GM19328 (cell line): ENCODE measurements at regions not wholly inside any gene's neighbourhood (a gene's known extent, or its start where the extent isn't known, plus 50 kb on each side); places are given as distances from the start of the nearest gene placed in this dataset.

Experiments
- ATAC-seq: cut with Tn5 transposase; IDR thresholded peaks from one replicate; pipeline ENCODE4 v1.9.1; 2021; ENCODE audit warnings: mild to moderate bottlenecking, moderate library complexity; ENCODE audit not compliant: unreplicated experiment

- ATAC-seq, result no peak
These were observed 122.5 kb downstream of the TMEM174 start for GRCh38 chr5:73295447-73295846.

- no peak for ATAC-seq
These were observed 119.9 kb downstream of the TMEM174 start for GRCh38 chr5:73292816-73293459.

GRCh38 chr5:73291873-73292272 is 118.9 kb downstream of the TMEM174 start:
- no peak for ATAC-seq

DNA sequence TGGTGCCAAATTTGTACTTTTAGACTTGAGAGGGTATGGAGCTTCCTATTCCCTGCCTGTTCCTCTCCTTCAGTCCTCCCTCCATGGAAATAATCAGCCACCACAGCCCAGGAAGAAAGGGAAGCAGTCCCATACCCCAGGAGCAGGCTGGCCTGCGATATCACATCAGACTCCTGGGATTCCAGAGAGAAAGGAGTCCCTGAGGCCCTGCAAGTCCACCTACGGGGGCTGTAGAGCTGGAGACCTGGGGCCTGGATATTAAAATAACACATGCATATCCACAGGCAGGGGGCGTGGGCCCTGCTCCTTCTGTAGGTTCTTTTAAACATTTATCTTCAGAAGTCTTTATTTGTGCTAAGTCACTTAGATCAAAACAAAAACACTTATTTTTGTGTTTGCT is 117.2 kb downstream of the TMEM174 start:
- no peak for ATAC-seq

GRCh38 chr5:73288803-73289720 is 116.1 kb downstream of the TMEM174 start:
- ATAC-seq, result no peak

- no peak for ATAC-seq
These were observed 113.9 kb downstream of the TMEM174 start for GRCh38 chr5:73286896-73287295.

DNA sequence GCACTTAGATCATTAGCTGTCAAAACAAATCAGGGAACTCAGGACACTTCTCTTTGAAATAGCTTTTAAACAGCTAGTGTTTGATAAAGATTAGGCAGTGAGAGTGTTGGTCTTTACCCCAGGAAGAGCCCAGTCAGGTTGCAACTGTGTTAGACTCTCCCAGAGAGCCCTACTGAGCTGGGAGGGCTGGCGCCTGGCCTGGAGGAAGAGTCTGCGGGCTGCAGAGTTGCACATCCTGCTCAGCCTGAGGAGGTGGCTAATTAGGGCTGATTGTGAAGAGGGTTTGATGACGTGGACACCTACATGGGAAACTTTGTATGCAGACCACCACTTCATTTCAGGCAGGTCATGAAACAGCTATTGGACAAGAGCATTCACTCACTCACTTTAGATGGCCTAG is 112.0 kb downstream of the TMEM174 start:
- ATAC-seq, result no peak

GRCh38 chr5:73284220-73284795 is 111.3 kb downstream of the TMEM174 start:
- no peak for ATAC-seq

GRCh38 chr5:73282923-73283322 is 109.9 kb downstream of the TMEM174 start:
- ATAC-seq, result no peak

DNA sequence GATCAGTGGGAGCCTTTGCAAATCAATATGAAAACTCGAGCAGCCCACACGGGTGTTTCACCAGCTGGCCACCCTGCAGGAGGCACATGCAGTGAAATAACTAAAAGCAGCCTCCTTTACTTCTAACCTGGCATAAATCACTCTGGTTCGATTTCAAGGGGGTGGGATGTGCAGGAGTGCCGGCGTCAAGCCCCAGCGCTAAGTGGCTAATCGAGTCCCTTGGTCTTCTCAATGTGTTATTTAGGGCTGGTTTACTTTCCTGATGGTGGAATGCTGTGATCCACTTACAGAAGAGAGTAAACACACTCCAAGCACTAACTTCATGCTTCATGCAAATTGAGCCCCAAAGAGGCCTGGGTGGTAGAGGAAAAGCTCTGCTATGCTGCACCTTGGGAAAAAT is 109.4 kb downstream of the TMEM174 start:
- ATAC-seq, result no peak

DNA sequence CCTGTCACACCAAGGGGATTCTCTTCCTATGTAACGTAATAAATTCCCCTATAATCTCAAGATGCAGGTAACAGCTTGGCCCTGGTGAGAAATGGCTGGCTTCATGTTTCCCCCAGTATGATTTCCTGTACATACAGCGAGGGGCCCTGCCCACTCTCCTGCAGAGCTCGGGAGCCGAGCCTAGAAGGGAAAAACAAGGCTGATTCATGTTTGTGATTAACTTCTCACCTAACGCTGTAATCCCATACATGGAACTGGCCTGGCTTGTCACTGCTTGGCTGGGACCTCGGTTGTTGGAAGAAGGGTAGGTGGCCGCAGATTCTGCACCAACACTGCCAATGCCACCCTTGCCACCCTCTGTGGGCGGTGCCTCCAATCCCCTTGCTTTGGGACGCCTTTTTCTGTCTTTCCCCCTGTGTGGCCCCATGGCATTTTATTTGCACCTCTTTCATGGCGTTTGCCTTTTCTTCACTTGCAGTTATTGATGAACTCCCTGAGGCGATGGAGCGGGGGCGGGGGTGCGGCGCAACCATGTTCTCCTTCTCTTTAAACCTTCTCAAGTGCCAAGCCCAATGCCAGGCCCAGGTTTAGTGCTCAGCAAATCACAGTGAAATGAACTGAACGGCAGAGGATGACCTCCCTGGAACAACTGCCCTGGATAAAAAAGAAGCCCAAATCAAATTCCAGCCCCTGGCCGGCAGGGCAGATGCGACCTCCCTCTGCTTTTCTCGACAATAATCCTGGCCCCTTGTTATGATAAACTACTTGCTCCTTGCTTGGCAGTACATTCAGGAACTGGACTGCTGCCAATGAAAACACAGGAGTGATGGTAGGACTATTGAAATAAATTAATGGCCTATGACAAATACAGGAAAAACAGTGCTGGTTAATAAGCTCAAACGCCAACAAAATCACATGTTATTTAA is 108.1 kb downstream of the TMEM174 start:
- ATAC-seq, result no peak

- no peak for ATAC-seq
These were observed 107.4 kb downstream of the TMEM174 start for GRCh38 chr5:73280386-73280785.

DNA sequence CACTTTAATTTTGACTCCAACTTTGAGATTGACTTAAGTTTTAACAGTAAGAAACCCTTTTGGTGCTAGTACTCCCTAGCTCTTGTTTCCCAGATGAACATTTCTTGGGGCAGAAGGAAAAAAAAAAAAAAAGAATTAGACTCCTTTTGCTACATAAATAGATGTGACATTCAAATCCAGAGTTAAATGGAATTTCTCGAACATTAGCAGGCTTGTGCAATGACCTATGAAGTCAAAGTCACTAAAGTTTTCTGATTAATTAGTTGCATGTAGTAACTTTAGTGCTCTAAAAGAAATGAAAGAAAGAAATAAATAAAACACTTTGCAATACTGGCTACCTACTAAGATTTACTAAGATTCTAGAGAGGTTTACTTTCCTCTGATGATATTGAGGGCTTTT is 106.8 kb downstream of the TMEM174 start:
- ATAC-seq, result no peak

DNA sequence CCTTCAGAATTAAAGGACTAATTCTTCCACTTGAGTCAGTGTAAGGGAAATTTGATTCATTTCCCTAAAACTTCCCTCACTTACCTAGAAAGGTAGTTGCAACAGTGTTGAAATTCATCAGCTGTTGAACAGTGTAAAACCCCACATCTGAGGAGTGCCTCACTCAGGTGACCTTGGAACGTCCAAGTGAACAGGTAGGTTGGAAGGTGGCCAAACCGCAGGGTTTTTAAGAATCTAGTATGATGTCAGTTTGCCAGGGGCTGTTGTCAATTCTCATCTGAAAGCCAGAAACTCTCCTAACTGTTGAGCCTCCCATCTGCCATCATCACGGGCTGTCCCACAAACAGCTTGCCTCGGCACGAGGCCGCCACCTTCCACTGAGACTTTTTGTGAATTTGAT is 105.7 kb downstream of the TMEM174 start:
- ATAC-seq, result no peak

DNA sequence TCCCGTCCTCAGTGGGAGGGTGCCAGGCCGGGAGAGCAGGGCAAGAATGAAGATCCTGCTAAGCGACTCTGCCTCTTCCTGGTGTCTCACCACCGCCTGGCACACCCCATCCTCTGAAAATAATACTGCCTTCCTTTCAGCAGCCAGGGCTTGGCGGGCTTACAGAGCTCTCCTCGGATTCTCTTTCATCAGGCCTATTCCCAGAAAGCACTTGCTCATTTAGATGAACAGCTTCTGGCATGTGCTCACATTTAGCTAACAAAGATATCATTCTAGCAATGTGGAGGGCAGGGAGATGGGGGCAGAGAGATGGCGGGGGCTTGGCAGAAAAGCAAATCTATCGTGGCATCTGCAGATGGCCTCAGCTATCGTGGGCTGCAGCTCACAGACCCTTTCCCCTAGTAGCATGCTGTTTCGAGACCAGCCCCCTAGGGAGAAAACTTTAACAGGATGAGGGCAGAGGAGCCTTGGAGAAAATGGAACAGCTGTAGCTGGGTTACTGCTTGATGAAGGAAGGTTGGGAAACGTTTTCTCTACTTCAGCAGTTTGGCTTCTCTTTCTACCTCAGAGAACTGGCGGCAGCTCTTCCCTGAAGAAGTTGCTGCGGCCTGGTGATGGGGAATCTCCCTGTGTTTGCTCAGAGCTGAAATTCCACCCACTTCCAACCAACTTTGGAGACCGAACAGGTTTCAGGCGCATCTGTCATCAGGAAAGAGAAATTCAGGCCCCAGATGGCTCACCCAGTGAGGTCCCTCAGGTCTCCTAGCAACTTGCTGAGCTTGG is 102.1 kb downstream of the TMEM174 start:
- no peak for ATAC-seq

GRCh38 chr5:73274121-73274520 is 101.1 kb downstream of the TMEM174 start:
- no peak for ATAC-seq

DNA sequence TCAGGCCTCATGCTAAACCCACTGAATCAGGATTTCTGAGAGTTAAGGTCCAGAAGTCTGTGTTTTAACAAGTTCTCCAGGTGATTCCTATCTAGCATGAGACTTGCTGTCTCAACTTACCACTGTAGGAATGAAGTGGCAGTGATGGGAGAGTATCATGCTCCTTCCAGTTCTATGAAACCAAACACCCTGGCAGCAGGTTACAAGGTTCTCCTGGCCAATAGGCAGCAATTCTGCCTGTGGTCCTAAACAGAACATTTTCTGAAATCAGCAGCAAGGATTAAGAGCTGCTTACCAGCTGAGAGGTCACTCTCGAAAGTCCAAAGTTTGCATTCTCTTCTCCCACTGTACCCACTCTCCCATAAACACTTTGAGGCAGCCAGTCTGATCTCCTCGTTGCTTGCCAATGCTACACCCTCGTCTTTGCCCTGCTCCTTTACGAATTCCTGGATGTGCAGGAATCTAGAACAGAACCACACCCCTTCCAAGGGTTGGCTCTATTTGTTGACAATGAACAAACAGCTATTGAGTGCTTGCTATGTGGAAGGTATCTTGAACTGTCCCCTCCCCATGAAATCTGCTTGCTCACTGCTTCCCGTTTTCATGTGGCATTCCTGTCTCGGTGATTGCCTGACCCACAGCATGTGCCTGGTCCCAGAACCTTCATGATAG is 100.5 kb downstream of the TMEM174 start:
- ATAC-seq, result no peak

GRCh38 chr5:73272351-73272750 is 99.4 kb downstream of the TMEM174 start:
- no peak for ATAC-seq

DNA sequence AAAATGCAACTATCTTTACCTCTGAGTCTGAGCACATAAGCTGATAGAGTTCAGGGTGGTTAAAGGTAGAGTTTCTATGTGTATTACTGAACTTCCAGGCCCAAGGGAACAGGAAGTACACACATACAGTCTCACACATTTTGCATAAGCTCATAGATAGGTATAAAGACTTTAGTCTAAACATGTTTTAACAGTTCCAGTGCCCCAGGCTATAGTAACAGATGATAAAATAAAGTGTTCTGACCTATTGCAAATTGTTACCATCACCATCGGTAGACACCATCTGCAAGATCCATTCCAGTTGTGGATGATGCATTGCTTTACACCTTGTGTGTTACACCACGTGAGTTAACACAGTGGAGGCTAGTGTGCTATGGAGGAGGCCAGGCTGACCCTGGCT is 95.8 kb downstream of the TMEM174 start:
- ATAC-seq, result no peak
